ENCODE measurements at regions not wholly inside any gene's neighbourhood (a gene's known extent, or its start where the extent isn't known, plus 50 kb on each side); places are given as distances from the start of the nearest gene placed in this dataset.
"Not testable (repeated sequence)": the region's sequence is repeated elsewhere in the genome, so short reads cannot be mapped to it uniquely, and the experiment has no call there.

- no peak for DNase-seq
Observed at GRCh38 chr3:107211608-107212007, 165.6 kb upstream of the CCDC54 start.

- DNase-seq = no peak
Observed at GRCh38 chr3:107212618-107213017, 164.6 kb upstream of the CCDC54 start.

- DNase-seq = no peak
Observed at GRCh38 chr3:107213044-107213669, 164.1 kb upstream of the CCDC54 start.

GRCh38 chr3:107216229-107216628 is 161.0 kb upstream of the CCDC54 start:
- no peak for DNase-seq

- no peak for DNase-seq
Observed at GRCh38 chr3:107216711-107217110, 160.5 kb upstream of the CCDC54 start.

GRCh38 chr3:107217172-107217571 is 160.1 kb upstream of the CCDC54 start:
- no peak for DNase-seq

GRCh38 chr3:107218864-107219269 is 158.4 kb upstream of the CCDC54 start:
- no peak for DNase-seq

- DNase-seq = no peak
Observed at GRCh38 chr3:107220538-107220937, 156.7 kb upstream of the CCDC54 start.

- DNase-seq = no peak
Observed at GRCh38 chr3:107221856-107222255, 155.4 kb upstream of the CCDC54 start.

GRCh38 chr3:107222907-107223306 is 154.3 kb upstream of the CCDC54 start:
- DNase-seq = no peak

- DNase-seq = no peak
Observed at GRCh38 chr3:107224026-107224596, 153.1 kb upstream of the CCDC54 start.

GRCh38 chr3:107227091-107227490 is 150.1 kb upstream of the CCDC54 start:
- no peak for DNase-seq

GRCh38 chr3:107233877-107234276 is 143.4 kb upstream of the CCDC54 start:
- DNase-seq = not testable (repeated sequence)

- no peak for DNase-seq
Observed at GRCh38 chr3:107235193-107235927, 141.9 kb upstream of the CCDC54 start.

GRCh38 chr3:107235928-107236315 is 141.3 kb upstream of the CCDC54 start:
- peak; percentile 56 for DNase-seq

GRCh38 chr3:107236655-107237337 is 140.4 kb upstream of the CCDC54 start:
- no peak for DNase-seq

GRCh38 chr3:107238787-107239186 is 138.5 kb upstream of the CCDC54 start:
- DNase-seq = no peak

- no peak for DNase-seq
Observed at GRCh38 chr3:107239703-107240102, 137.5 kb upstream of the CCDC54 start.

GRCh38 chr3:107240183-107241091 is 136.8 kb upstream of the CCDC54 start:
- peak; percentile 71 for DNase-seq

- DNase-seq = no peak
Observed at GRCh38 chr3:107241217-107241616, 136.0 kb upstream of the CCDC54 start.

GRCh38 chr3:107242579-107242978 is 134.7 kb upstream of the CCDC54 start:
- no peak for DNase-seq

GRCh38 chr3:107247116-107247515 is 130.1 kb upstream of the CCDC54 start:
- no peak for DNase-seq

- no peak for DNase-seq
Observed at GRCh38 chr3:107249132-107249531, 128.1 kb upstream of the CCDC54 start.
